GM19324 (cell line): ENCODE measurements at regions not wholly inside any gene's neighbourhood (a gene's known extent, or its start where the extent isn't known, plus 50 kb on each side); places are given as distances from the start of the nearest gene placed in this dataset.
"Not testable (repeated sequence)": the region's sequence is repeated elsewhere in the genome, so short reads cannot be mapped to it uniquely, and the experiment has no call there.

Experiments used
- ATAC-seq: cut with Tn5 transposase; IDR thresholded peaks from one replicate; pipeline ENCODE4 v1.9.1; 2021; ENCODE audit warnings: mild to moderate bottlenecking, moderate library complexity; ENCODE audit not compliant: unreplicated experiment, low FRiP score

DNA sequence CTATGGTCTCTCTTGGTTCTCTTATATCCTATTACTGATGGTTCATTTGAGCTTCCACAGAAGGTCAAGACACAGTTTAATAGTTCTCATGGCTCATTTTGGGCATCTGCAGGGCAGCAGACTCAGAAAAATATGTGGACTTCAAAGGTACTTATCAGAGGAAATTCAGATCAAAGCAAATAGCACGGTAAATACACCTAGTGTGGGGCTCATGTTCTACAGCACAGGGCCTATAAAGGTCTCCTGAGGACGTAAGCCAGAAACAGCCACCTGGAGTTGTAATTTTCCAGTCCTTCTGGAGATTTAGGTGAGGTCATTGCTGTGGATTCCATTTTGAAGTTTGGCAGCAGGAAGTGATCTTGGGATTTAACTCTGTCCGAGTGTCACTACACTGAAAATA is 134.5 kb upstream of the SGO1 start:
- no peak for ATAC-seq

DNA sequence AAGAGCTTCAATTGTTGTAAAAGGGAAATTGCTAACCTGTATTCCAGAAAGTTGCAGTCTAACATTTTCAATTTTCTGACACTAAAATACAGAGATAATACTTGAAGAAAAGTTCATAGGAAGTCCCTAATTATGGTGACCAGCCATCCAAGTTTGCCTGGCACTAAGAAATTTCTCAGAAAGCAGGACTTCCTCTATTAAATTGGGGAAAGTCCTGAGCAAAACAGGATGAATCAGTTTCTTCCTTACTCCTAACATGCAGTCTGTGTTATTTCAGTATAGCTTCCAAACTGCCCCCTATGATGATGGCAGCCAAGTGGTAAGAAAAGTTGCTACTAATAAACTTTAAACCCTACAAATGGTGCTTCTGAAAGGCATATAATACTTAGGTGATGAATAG is 133.5 kb upstream of the SGO1 start:
- ATAC-seq, result no peak

DNA sequence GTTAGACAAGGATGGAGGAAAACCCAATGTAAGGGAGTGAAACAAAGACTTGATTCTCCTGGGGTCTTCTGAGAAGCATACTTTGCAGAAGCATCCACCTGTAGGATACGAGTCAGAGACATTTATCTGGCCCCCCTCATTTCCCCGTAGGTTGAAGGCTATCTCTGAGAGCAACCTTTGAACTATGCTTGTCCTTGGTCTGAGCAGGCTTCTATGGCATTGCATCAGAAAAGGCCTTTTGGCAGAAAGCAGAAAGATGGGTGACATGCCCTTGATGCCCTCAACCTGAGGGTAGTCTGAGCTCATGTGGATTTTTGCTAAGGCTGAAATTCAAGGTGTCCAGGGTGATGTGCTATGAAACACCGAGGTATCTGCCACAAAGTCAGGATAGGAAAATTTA is 131.6 kb upstream of the SGO1 start:
- ATAC-seq, result no peak

DNA sequence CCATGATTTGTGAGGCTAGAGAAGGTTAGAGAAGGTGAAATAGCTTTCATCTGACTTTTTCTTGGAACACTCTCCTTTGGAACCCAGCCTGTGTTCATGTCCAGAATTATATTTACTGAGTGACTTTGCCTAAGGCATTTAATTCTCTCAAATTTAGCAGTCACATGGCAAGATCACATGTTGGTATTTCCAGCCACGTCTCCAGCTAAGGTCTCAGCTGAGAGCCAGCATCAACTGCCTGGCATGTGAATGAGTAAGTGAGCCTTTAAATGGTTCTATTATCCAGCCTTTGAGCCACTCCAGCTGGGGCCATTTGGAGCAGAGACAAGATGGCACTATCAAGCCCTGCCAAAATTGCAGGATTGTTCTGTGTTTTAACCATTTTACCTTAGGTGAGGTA is 130.2 kb upstream of the SGO1 start:
- ATAC-seq, result no peak

DNA sequence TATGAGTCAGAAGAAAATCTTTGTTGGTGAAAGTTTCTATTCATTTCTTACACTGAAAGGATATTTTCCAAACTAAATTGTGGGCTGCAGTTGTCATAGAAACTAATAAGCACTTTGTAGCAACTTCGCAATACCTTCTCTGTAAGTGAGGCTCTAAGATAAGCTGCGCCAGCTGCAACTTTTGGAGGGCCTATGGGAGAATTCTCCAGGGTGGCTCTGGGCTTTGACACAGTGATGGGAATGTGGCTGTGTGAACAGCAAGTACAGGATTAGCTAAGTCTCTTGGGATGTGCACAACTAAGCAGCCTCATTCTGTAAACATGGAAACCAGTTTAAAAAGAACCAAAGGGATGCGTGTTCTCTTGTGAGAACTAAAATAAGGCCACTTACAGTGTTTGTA is 124.6 kb upstream of the SGO1 start:
- no peak for ATAC-seq

DNA sequence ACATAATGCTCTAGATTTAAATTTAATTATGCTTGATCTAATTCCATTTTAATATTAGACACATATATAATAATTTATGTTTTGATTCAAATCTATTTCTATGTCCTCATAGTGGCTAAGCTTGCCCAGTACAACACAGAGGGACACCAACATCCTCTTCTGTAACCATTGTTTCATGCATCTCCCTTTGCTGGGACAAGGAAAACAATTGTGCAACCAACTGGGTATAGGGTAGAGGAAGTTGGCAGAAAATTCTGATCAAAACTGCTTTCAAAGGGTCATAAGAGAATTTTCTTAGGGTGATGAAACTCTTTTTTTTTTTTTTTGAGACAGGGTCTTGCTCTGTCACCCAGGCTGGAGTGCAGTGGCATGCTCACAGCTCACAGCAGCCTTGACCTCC is 121.4 kb upstream of the SGO1 start:
- no peak for ATAC-seq

DNA sequence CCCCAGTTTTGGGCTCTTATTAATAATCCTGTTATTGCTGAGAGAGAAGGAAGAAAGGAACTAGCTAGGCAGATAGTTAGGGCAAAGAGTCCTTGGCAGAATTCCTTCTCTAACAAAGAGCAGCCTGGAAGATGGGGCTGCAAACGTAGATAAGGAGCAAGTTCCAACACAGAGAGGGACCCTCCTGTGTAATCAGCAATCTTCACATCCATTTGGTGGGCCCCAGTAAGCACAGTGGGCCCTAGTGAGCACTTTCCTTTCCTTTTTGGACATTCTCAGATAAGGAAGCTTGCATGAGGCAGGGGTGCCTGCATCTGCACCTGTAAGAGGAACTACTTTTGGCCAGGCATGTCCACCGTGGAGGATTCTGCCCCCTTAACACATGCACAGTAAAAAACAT is 119.6 kb upstream of the SGO1 start:
- no peak for ATAC-seq

DNA sequence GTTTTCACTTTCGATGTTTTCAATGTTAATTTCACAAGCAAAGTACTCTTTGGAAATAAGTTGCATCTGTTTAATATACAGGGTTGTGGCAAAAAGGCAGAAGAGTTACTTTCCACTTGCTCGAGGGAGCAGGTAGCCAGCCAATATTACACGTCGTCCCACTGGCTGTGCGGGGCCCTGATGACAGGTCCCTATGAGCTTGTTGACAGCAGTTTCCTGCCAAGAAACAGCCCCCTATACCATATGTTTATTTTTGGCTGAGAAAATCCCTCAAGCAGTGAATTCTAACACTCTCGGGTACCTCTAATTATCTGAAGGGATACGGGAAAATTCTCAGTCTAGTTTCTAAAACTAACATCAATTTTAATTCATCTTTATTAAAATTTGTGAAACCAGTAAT is 116.8 kb upstream of the SGO1 start:
- no peak for ATAC-seq

DNA sequence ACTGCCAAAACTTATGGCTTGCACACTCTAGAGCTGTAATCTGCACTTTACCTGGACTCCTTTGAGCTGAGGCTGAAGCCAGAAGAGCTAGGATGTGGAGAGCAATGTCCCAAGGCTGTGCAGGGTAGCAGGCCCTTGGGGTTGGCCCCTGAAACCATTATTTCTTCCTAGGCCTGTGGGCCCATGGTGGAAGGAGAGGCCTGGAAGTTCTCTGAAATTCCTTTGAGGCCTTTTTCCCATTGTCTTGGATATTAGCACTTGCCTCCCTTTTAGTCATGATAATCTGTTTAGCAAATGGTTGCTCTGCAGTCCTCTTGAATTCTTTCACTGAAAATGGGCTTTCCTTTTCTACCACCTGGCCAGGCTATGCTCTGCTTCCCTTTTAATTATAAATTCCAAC is 102.0 kb upstream of the SGO1 start:
- ATAC-seq, result no peak

DNA sequence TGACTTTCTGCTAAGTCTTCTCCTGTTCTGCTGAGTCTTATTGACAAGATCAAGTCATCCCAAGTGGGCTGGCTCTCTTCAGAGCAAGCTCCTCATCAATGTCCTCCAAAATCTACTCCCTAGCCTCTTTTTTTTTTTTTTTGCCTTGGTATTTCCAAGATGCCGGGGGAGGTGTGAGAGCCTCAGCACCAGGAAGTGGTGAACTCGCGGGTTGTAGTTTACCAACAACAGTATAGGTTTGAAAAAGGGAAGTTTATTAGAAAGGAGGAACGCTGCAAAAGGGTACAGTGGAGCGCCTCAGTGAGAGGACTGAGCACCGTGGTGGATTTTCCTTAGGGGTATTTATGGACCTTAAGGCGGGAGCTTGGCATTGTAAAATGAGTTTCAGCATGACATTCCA is 94.3 kb upstream of the SGO1 start:
- ATAC-seq, result no peak

DNA sequence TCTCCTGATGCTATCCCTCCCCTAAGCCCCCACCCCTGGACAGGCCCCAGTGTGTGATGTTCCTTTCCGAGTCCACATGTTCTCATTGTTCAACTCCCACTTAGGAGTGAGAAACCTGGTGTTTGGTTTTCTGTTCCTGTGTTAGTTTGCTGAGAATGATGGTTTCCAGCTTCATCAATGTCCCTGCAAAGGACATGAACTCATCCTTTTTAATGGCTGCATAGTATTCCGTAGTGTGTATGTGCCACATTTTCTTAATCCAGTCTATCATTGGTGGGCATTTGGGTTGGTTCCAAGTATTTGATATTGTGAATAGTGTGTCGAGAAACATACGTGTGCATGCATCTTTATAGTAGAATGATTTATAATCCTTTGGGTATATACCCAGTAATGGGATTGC is 80.0 kb upstream of the SGO1 start:
- ATAC-seq, result not testable (repeated sequence)

DNA sequence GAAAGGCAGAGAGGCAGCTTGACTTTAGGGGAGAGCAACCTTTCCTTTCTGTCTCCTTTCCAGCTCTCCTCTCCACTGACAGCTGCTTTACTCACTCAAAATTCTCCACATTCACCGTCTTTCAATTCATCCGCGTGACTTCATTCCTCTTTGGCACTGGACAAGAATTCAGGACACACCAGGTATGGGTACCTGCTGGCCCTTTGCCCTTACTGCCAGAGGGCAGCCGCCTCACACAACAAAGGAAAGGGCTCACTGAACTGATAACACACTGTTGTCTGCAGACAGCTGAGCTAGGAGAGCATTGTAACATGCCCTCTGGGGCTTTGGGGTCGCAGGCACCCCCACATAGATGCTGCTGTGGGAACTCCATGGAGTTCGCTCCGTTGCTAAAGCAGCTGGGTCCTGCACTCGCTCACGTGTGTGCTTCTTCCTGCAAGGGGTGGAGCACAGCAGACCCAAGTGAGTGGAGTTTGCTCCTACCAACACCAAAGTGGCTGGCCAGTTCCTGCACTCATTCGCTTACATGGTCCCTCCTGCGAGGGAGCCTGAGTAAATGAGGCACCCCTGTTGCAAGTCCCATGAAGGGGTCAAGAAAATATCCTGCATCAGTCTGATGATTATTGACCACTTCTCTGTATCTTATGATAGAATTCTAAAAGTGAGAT is 79.0 kb upstream of the SGO1 start:
- no peak for ATAC-seq

DNA sequence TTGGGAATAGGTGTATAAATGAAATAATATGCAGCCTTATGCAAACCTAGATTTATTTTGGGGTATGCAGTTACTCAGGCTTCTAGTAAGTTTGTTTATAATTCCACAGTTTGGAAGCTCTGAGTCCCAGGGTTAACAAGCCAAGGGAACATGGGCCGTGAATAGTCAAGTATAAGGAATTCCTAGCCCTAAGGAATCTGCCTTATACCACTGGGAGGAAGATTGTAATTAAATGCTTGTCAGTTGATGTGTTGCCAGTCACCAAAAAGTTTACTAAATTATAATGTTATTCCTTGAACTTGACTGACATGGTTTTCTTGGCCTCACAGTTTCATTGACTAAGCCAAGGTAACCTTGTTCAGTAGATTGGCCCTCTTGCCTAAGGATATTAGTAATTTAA is 72.4 kb upstream of the SGO1 start:
- ATAC-seq, result no peak

DNA sequence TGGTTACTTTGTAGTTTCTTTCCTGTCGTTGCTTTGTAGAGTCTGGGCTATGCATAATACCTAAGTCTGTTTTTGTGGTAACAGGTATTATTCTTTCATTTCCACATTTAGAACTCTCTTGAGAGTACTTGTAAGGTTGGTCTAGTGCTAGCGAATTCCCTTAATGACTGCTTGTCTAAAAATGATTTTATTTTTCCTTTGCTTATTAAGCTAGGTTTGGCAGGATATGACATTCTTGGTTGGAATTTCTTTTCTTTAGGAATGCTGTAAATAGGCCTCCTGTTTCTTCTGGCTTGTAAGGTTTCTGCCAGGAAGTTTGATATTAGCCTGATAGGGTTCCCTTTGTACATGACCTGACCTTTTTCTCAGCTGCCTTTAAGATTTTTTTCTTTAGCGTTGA is 70.1 kb upstream of the SGO1 start:
- peak; percentile 67 for ATAC-seq

DNA sequence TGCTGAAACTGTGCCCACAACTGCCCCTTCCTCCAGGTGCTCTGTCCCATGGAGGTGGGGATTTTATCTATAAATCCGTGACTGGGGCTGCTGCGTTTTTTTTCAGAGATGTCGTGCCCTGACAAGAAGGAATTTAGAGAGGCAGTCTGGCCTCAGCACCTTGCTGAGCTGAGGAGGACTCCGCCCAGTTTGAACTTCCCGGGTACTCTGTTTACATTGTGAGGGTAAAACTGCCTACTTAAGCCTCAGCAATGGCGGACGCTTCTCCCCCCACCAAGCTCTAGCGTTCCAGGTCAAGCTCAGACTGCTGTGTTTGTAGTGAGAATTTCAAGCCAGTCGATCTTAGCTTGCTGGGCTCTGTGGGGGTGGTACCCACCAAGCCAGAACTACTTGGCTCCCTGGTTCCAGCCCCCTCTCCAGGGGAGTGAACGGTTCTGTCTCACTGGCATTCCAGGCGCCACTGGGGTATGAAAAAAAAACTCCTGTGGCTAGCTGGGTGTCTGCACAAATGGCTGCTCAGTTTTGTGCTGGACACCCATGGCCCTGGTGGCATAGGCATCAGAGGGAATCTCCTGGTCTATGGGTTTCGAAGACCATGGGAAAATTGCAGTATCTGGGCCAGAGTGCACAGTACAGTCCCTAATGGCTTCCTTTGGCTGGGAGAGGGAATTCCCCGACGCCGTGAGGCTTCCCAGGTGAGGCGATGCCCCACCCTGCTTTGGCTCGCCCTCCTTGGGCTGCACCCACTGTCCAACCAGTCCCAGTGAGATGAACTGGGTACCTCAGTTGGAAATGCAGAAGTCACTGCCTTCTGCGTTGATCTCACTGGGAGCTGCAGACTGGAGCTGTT is 68.5 kb upstream of the SGO1 start:
- ATAC-seq, result no peak

DNA sequence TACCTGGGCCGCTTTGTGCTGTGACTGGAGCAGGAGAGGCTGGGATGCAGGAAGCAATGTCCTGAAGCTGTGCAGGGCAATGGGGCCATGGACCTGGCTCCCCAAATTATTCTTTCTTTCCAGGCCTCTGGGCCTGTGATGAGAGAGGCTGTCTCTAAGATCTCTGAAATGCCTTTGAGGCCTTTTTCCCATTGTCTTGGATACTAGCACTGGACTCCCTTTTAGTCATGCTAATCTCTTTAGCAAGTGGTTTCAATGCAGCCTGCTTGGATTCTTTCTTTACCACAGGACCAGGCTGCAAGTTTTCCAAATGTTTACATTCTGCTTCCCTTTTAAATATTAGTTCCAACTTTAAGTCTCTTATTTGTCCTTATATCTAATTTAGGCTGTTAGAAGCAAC is 64.8 kb upstream of the SGO1 start:
- no peak for ATAC-seq

DNA sequence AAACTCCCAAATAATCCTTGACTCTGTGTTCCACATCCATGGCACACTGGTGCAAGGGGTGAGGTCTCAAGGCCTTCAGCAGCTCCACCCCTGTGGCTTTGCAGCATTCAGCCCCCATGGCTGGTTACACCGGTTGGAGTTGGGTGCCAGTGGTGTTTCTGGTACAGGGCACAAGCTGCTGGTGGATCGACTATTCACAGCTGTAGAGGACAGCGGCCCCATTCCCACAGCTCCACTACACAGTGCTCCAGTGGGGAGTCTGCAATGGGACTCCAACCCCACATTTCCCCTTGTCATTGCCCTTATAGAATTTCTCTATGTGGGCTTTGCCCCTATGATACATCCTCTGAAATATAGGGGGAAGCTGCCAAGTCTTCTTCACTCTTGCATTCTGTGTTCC is 64.3 kb upstream of the SGO1 start:
- no peak for ATAC-seq

DNA sequence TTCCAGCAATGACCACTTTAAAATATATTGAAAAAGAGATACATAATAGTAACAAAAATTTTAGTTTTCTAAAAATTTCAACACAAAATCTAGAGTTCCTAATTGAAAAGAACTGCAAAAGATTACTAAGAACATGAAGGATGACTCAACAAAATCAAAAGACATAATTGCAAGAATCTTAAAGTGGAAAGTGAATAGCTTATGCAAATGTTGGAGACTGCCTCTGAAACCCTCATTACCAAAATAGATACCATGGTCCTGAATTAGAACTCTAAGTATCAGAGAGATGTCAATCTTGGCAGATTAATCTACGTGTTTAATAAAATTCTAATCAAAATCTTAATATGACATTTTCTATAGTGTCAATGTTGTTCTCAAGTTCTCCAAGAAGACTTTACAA is 60.7 kb upstream of the SGO1 start:
- ATAC-seq, result no peak

DNA sequence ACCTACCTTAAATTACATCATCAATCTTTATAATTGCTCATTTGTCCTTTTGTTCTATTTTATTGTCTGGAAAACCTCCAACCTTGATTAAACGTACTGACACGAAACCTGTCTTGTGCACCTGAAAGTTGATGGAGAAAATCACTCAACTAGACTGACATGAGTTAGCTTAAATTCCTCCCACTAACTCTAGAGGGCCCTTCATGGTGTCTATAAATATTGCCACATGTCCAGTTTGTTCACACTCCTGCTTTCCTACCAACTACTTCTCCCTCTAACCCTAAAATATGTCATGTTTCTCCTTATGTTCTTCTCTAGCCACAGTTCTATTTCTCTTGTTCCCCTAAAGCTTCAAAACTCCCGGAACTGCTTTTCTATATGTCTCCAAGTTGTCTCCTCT is 59.8 kb upstream of the SGO1 start:
- ATAC-seq, result no peak

DNA sequence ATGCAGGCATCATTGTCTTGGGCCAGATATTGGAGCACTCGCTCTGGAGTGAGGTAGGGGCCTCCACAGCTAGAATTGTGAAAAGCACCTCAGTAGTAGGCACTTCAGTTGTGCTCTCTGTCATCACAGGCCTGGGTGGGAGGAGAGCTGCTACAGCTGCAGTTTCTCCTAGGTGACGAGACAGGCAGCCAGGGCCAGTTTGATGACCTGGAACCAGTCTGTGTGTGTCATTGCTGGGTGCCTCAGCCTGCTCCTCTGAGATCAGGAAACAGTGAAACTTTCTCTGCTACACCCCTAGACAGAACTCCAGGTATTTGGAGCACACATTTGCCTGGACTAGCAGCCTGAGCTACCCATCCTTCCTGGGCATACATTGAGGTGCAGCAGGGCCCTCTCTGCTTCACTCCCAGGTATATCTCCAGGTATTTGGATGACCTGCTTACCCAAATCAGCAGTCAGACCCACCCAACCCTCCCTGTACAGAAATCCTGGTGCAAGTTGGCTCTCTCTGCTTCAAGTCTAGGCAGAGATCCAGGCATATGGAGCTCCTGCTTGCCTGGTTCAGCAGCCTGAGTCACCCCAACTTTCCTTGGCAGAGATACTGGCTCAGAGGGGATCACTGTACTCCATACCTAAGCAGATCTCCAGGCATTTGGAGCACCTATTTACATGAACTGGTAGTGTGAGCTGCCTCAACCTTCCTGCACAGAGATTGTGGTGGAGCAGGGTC is 54.3 kb upstream of the SGO1 start:
- no peak for ATAC-seq

DNA sequence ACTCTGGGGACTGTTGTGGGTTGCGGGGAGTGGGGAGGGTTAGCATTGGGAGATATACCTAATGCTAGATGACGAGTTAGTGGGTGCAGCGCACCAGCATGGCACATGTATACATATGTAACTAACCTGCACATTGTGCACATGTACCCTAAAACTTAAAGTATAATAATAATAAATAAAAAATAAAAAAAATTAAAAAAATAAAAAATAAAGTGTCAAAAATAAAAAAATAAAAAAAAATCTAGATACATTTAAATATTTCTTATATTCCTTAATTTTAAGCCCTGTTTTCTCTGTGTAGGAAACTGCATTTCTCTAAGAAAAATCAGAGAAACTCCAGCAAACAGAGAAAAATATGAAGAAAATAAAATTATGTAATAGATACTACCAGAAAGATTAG is 52.2 kb upstream of the SGO1 start:
- not testable (repeated sequence) for ATAC-seq

DNA sequence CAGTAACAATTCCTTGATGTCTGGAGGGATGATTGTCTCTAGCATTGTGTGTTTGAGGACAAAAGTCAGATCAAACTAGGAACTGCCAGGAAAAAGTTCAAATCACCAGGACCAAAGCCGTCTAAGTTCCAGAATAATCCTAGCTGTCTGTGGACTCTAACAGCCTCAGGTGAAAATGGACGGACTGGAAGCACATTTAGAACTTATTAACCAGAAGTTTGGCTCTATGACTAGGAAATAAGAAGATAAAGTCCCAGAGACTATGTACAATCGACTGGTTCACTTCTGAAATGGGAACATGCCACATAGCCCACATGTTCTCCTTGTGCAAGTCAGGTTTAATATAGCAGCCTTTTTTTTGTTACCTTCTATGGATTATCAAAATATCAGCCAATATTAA is 50.6 kb upstream of the SGO1 start:
- ATAC-seq, result no peak
